Bronchial epithelial cell (primary cell): ENCODE measurements at regions not wholly inside any gene's neighbourhood (a gene's known extent, or its start where the extent isn't known, plus 50 kb on each side); places are given as distances from the start of the nearest gene placed in this dataset.
"Not testable (repeated sequence)": the region's sequence is repeated elsewhere in the genome, so short reads cannot be mapped to it uniquely, and the experiment has no call there.

ENCODE experiments used
- DNase-seq: peaks from one replicate; pipeline ENCODE4 v3.0.0-alpha.2; 2010; ENCODE audit warnings: low read depth
- FAIRE-seq: peaks from 2 replicates; lab custom pipeline; 2011; peaks lifted over from hg19 to GRCh38; lab: Jason Lieb, UNC
- H3K27me3 ChIP-seq: 2 replicates; pipeline ENCODE4 v1.5.1; 2011; ENCODE audit warnings: low read length; ENCODE audit not compliant: control insufficient read depth, insufficient read depth
- H3K36me3 ChIP-seq: 2 replicates; pipeline ENCODE4 v1.5.1; 2011; ENCODE audit warnings: low read length; ENCODE audit not compliant: control insufficient read depth, insufficient read depth
- H3K4me3 ChIP-seq: 2 replicates; pipeline ENCODE4 v1.5.1; 2011; ENCODE audit warnings: mild to moderate bottlenecking, low read depth, low read length, control low read depth
- CTCF ChIP-seq: IDR thresholded peaks from 2 replicates; pipeline ENCODE4 v1.5.1; 2011; ENCODE audit warnings: mild to moderate bottlenecking, moderate library complexity, low read length, control low read depth, inconsistent platforms; ENCODE audit not compliant: insufficient read depth, severe bottlenecking

GRCh38 chr12:7581046-7581445 is 77.5 kb upstream of the CD163 start:
- H3K4me3 ChIP-seq: no peak overlapping the region
- no peak for TF ChIP-seq CTCF
- FAIRE-seq (no peak), DNase-seq (no peak)
- H3K27me3 ChIP-seq: no peaks in the 10 kb centered on the region
- H3K36me3 ChIP-seq: no peaks in the 10 kb centered on the region

- Histone ChIP-seq H3K4me3 (no peak overlapping the region), H3K27me3 (no peaks in the 10 kb centered on the region), H3K36me3 (no peaks in the 10 kb centered on the region)
- no peak for TF ChIP-seq CTCF
- DNase-seq: no peak
- no peak for FAIRE-seq
Measured at GRCh38 chr12:7571257-7571656, 67.7 kb upstream of the CD163 start.

GRCh38 chr12:7557227-7557626 is 53.6 kb upstream of the CD163 start:
- no peak for TF ChIP-seq CTCF
- Histone ChIP-seq H3K27me3 (no peaks in the 10 kb centered on the region), H3K4me3 (no peak overlapping the region), H3K36me3 (no peaks in the 10 kb centered on the region)
- no peak for DNase-seq
- no peak for FAIRE-seq

DNA sequence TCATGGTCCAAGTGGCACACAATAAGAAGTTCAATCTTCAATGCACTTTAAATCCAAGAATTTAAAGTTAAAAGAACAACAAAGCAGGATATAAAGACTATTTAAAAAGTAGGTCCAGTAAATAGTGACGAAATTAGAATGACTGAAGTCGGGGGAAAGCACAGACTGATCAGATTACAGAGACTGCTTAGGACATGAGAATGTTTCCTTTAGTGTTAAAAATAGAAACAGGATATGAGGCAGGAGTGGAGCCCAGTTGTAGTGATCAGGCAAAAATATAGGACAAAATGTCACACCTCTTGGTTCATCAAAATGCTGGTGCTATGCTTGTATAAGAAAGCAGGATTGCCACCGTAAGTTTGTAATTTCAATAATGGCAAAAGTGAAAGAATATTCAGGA is 52.2 kb upstream of the CD163 start:
- FAIRE-seq: no peak
- no peaks in the 10 kb centered on the region for H3K27me3 ChIP-seq
- peak; percentile 33 for DNase-seq
- no peaks in the 10 kb centered on the region for H3K36me3 ChIP-seq
- no peak for TF ChIP-seq CTCF
- no peak overlapping the region for H3K4me3 ChIP-seq

- FAIRE-seq, H3K36me3 ChIP-seq, H3K27me3 ChIP-seq, DNase-seq, H3K4me3 ChIP-seq: not testable (repeated sequence)
Measured at GRCh38 chr12:7554831-7555230, 51.3 kb upstream of the CD163 start.
